Fibroblast of pulmonary artery (primary cell): ENCODE measurements at regions not wholly inside any gene's neighbourhood (a gene's known extent, or its start where the extent isn't known, plus 50 kb on each side); places are given as distances from the start of the nearest gene placed in this dataset.

ENCODE experiments used
- DNase-seq: peaks from one replicate; pipeline ENCODE4 v3.0.0-alpha.2; 2010; ENCODE audit warnings: low read depth
- H3K4me3 ChIP-seq: replicated peaks from 2 replicates; pipeline ENCODE4 v1.5.1; 2011; ENCODE audit warnings: low read depth, mild to moderate bottlenecking, control low read depth, low read length, moderate library complexity
- TF ChIP-seq, protein P1 (sequence below): IDR thresholded peaks from 2 replicates; pipeline ENCODE4 v1.5.1; 2011; ENCODE audit warnings: mild to moderate bottlenecking, control low read depth, low read length, inconsistent platforms; ENCODE audit errors: missing control alignments

- no peak for DNase-seq
- TF ChIP-seq, protein P1, sequence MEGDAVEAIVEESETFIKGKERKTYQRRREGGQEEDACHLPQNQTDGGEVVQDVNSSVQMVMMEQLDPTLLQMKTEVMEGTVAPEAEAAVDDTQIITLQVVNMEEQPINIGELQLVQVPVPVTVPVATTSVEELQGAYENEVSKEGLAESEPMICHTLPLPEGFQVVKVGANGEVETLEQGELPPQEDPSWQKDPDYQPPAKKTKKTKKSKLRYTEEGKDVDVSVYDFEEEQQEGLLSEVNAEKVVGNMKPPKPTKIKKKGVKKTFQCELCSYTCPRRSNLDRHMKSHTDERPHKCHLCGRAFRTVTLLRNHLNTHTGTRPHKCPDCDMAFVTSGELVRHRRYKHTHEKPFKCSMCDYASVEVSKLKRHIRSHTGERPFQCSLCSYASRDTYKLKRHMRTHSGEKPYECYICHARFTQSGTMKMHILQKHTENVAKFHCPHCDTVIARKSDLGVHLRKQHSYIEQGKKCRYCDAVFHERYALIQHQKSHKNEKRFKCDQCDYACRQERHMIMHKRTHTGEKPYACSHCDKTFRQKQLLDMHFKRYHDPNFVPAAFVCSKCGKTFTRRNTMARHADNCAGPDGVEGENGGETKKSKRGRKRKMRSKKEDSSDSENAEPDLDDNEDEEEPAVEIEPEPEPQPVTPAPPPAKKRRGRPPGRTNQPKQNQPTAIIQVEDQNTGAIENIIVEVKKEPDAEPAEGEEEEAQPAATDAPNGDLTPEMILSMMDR: no peak
- no peak overlapping the region for H3K4me3 ChIP-seq
Observed at GRCh38 chr15:61649046-61649445, 411.2 kb downstream of the VPS13C start.

DNA sequence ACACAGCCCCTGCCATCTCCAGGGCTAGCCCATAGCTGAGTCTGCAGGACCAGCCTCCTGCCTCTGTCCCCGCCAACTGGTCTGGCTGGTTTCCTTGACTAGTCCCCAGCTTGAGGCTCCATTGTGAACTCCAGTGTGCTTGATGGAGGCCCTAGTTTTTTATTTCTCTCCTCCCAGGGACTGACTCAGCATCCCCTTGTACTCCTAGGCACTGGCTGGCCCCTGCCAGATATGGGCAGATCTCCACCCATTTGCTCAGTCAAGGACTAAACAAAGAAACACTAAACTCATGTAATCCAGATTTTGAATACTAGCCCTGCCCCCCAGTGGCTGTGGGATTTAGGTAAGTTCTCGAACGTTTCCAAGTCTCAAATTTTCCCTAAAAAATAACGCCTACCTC lies 415.4 kb upstream of the RORA start:
- H3K4me3 ChIP-seq: no peak overlapping the region
- peak; percentile 1 for DNase-seq
- TF ChIP-seq, protein P1: no peak

GRCh38 chr15:61641645-61642044 lies 412.5 kb upstream of the RORA start:
- TF ChIP-seq, protein P1: no peak
- no peak overlapping the region for H3K4me3 ChIP-seq
- no peak for DNase-seq

DNA sequence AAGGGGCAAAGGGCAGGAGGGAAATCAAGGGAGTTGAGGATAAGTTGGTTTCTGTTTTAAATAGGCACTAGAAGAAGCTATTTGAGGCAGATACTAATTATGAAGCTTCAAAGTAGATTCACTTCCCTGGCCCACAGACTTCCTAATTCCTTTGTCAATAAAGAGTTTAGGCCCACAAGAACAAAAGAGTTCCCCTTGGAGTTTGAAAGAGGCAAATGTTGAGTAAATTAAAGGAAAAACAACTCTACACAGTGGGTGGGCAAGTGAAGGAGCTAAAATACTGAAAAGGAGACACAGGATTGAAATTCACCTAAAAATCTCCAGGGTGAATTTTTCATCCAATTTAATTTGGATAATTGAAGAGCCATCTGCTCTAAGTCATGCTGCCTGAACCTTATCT lies 411.7 kb upstream of the RORA start:
- no peak for DNase-seq
- no peak overlapping the region for H3K4me3 ChIP-seq
- TF ChIP-seq, protein P1: no peak

DNA sequence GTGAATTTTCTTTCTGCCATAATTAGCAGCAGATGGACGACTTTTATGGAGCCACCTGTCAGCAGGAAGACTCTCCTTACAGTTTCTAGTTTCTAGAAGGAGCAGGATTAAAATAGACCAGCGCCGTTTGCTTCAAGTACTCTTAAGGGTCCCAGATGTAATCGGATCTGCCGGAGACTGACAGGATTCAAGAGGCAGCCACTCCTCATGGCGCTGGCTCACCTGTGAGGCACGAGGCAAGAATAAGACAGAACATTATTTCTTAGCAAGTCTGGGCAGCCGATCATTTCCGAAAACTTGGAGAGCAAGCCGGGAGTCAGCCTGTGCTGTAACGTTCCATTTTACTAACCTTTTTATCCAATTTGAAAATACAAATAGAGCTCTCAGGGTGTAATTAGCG lies 410.4 kb upstream of the RORA start:
- DNase-seq: no peak
- no peak overlapping the region for H3K4me3 ChIP-seq
- TF ChIP-seq, protein P1: no peak

DNA sequence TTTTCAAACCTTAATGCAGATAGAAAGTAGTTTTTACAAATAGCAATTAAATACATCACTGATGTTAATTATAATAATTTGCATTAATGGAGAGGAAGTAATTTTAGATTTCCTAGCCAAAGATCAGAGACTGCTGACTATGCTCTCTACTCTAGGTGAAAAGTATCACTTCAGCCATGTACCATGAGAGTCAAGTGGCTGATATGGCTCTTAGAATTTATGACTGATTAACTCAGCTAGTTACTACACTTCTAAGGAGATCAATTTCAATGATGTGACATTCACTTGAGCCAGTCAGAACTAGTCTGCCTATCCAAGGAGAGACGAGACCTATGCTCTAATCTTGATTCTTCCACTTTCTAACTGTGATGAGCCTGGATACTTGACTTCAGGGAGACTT lies 405.7 kb upstream of the RORA start:
- TF ChIP-seq, protein P1: no peak
- DNase-seq: no peak
- no peak overlapping the region for H3K4me3 ChIP-seq

GRCh38 chr15:61633951-61634350 lies 404.8 kb upstream of the RORA start:
- TF ChIP-seq, protein P1: no peak
- no peak overlapping the region for H3K4me3 ChIP-seq

More at GRCh38 chr15:61633951-61634350, 404.8 kb upstream of the RORA start:
- DNase-seq: no peak
